ENCODE measurements at regions not wholly inside any gene's neighbourhood (a gene's known extent, or its start where the extent isn't known, plus 50 kb on each side); places are given as distances from the start of the nearest gene placed in this dataset.
A peak's percentile ranks its signal among the peaks of the same experiment; 100 is the strongest.

GRCh38 chr2:41879235-41879916 is 168.4 kb upstream of the PKDCC start:
- ATAC-seq (peak; percentile 38), DNase-seq (no peak)
- intact Hi-C loops (cut with DNase I, micrococcal nuclease), result no loop called here

- intact Hi-C loops (cut with DNase I, micrococcal nuclease), result no loop called here
- DNase-seq (no peak), ATAC-seq (peak; percentile 28)
Measured at GRCh38 chr2:41880561-41881243, 167.1 kb upstream of the PKDCC start.

- ATAC-seq, result no peak
- intact Hi-C loops (cut with DNase I, micrococcal nuclease), result no loop called here
Measured at GRCh38 chr2:41881249-41881648, 166.6 kb upstream of the PKDCC start.

GRCh38 chr2:41884718-41885117 is 163.1 kb upstream of the PKDCC start:
- no peak for ATAC-seq
- DNase-seq, result no peak
- intact Hi-C loops (cut with DNase I, micrococcal nuclease), result no loop called here

More at GRCh38 chr2:41881249-41881648, 166.6 kb upstream of the PKDCC start:
- DNase-seq, result no peak

GRCh38 chr2:41886145-41886664 is 161.6 kb upstream of the PKDCC start:
- no peak for DNase-seq
- no peak for ATAC-seq
- intact Hi-C loops (cut with DNase I, micrococcal nuclease), result no loop called here

- intact Hi-C loops (cut with DNase I, micrococcal nuclease), result no loop called here
- ATAC-seq (no peak), DNase-seq (no peak)
Measured at GRCh38 chr2:41886757-41887156, 161.1 kb upstream of the PKDCC start.

- intact Hi-C loops (cut with DNase I, micrococcal nuclease), result no loop called here
- DNase-seq (no peak), ATAC-seq (no peak)
Measured at GRCh38 chr2:41890341-41890740, 157.5 kb upstream of the PKDCC start.

- intact Hi-C loops (cut with DNase I, micrococcal nuclease), result no loop called here
- DNase-seq (no peak), ATAC-seq (peak; percentile 18)
Measured at GRCh38 chr2:41892476-41892875, 155.3 kb upstream of the PKDCC start.

- ATAC-seq, result peak; percentile 97
- intact Hi-C loops (cut with DNase I, micrococcal nuclease), result no loop called here
- no peak for DNase-seq
Measured at GRCh38 chr2:41894563-41895333, 153.1 kb upstream of the PKDCC start.

GRCh38 chr2:41895334-41895664 is 152.5 kb upstream of the PKDCC start:
- DNase-seq, result no peak
- intact Hi-C loops (cut with DNase I, micrococcal nuclease), result no loop called here
- ATAC-seq, result no peak

- intact Hi-C loops (cut with DNase I, micrococcal nuclease), result no loop called here
- DNase-seq (no peak), ATAC-seq (no peak)
Measured at GRCh38 chr2:41896186-41896846, 151.5 kb upstream of the PKDCC start.

GRCh38 chr2:41899189-41899588 is 148.6 kb upstream of the PKDCC start:
- intact Hi-C loops (cut with DNase I, micrococcal nuclease), result no loop called here
- ATAC-seq, result no peak
- no peak for DNase-seq

GRCh38 chr2:41900101-41900577 is 147.7 kb upstream of the PKDCC start:
- DNase-seq (no peak), ATAC-seq (no peak)
- intact Hi-C loops (cut with DNase I, micrococcal nuclease), result no loop called here

- intact Hi-C loops (cut with DNase I, micrococcal nuclease), result no loop called here
- ATAC-seq (no peak), DNase-seq (no peak)
Measured at GRCh38 chr2:41902897-41903296, 144.9 kb upstream of the PKDCC start.

- intact Hi-C loops (cut with DNase I, micrococcal nuclease), result no loop called here
- ATAC-seq, result no peak
Measured at GRCh38 chr2:41903474-41904135, 144.2 kb upstream of the PKDCC start.

GRCh38 chr2:41904459-41904858 is 143.4 kb upstream of the PKDCC start:
- intact Hi-C loops (cut with DNase I, micrococcal nuclease), result no loop called here
- no peak for ATAC-seq
- DNase-seq, result no peak

More at GRCh38 chr2:41903474-41904135, 144.2 kb upstream of the PKDCC start:
- no peak for DNase-seq

GRCh38 chr2:41905597-41906337 is 142.1 kb upstream of the PKDCC start:
- no peak for ATAC-seq
- no peak for DNase-seq
- intact Hi-C loops (cut with DNase I, micrococcal nuclease), result no loop called here

GRCh38 chr2:41906338-41906725 is 141.5 kb upstream of the PKDCC start:
- intact Hi-C loops (cut with DNase I, micrococcal nuclease), result no loop called here
- ATAC-seq (peak; percentile 11), DNase-seq (no peak)

Measured in left colon (tissue), 2 donors.